ENCODE measurements at regions not wholly inside any gene's neighbourhood (a gene's known extent, or its start where the extent isn't known, plus 50 kb on each side); places are given as distances from the start of the nearest gene placed in this dataset.

- TF ChIP-seq CTCF (conservative IDR thresholded peaks at IDR 0.05) (no peak), ZFX (IDR thresholded peaks at IDR 0.05) (no peak)
These were observed 796.6 kb upstream of the GBE1 start for GRCh38 chr3:82558081-82558480.
